NCI-H128 (cell line): ENCODE measurements at regions not wholly inside any gene's neighbourhood (a gene's known extent, or its start where the extent isn't known, plus 50 kb on each side); places are given as distances from the start of the nearest gene placed in this dataset.

Experiments used
- DNase-seq: peaks from one replicate; lab custom pipeline; 2025; ENCODE audit not compliant: unreplicated experiment; lab: John Stamatoyannopoulos, UW

- no peak for DNase-seq
Measured at GRCh38 chr7:25391961-25392587, 163.8 kb upstream of the NPVF start.

- DNase-seq = no peak
Measured at GRCh38 chr7:25392588-25393338, 164.5 kb upstream of the NPVF start.

GRCh38 chr7:25395976-25396375 is 167.7 kb upstream of the NPVF start:
- no peak for DNase-seq

- DNase-seq = no peak
Measured at GRCh38 chr7:25396668-25397067, 168.4 kb upstream of the NPVF start.

GRCh38 chr7:25398418-25398817 is 170.1 kb upstream of the NPVF start:
- no peak for DNase-seq

GRCh38 chr7:25399000-25399750 is 170.9 kb upstream of the NPVF start:
- DNase-seq = no peak

GRCh38 chr7:25402532-25402931 is 174.2 kb upstream of the NPVF start:
- no peak for DNase-seq

- no peak for DNase-seq
Measured at GRCh38 chr7:25405736-25406135, 177.4 kb upstream of the NPVF start.

GRCh38 chr7:25407053-25407452 is 178.8 kb upstream of the NPVF start:
- DNase-seq = no peak

- no peak for DNase-seq
Measured at GRCh38 chr7:25408012-25408687, 179.9 kb upstream of the NPVF start.

- DNase-seq = no peak
Measured at GRCh38 chr7:25408876-25409275, 180.6 kb upstream of the NPVF start.

- no peak for DNase-seq
Measured at GRCh38 chr7:25409897-25410636, 181.8 kb upstream of the NPVF start.

- DNase-seq = no peak
Measured at GRCh38 chr7:25420771-25421170, 192.5 kb upstream of the NPVF start.

GRCh38 chr7:25424113-25424512 is 195.8 kb upstream of the NPVF start:
- DNase-seq = no peak

- DNase-seq = no peak
Measured at GRCh38 chr7:25424855-25425254, 196.6 kb upstream of the NPVF start.

- no peak for DNase-seq
Measured at GRCh38 chr7:25427721-25428120, 199.4 kb upstream of the NPVF start.

GRCh38 chr7:25429731-25430130 is 201.4 kb upstream of the NPVF start:
- DNase-seq = no peak

- no peak for DNase-seq
Measured at GRCh38 chr7:25430200-25430931, 202.1 kb upstream of the NPVF start.

- no peak for DNase-seq
Measured at GRCh38 chr7:25431956-25432450, 203.7 kb upstream of the NPVF start.

- DNase-seq = no peak
Measured at GRCh38 chr7:25432807-25433206, 204.5 kb upstream of the NPVF start.
